ENCODE measurements at regions not wholly inside any gene's neighbourhood (a gene's known extent, or its start where the extent isn't known, plus 50 kb on each side); places are given as distances from the start of the nearest gene placed in this dataset.

DNA sequence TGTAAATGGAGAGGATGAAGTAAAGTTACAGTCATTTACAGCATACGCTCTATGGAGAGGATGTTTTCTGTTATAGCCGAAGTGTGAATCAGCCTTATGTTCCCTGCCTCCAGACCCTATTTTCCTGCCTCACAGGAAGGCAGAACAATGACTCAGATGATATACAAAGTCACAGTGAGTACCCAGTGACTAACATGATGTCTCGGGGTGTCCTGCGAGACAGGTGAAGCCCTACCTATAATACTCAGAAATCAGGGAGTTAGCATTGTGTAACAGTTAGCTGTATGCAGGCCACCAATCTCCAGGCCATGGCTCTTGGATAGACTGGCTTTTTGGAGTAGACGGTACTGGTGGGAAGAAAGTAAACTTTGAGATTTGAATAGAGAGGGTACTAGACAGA is 55.6 kb upstream of the FBXO28 start:
- TF ChIP-seq, protein P1, sequence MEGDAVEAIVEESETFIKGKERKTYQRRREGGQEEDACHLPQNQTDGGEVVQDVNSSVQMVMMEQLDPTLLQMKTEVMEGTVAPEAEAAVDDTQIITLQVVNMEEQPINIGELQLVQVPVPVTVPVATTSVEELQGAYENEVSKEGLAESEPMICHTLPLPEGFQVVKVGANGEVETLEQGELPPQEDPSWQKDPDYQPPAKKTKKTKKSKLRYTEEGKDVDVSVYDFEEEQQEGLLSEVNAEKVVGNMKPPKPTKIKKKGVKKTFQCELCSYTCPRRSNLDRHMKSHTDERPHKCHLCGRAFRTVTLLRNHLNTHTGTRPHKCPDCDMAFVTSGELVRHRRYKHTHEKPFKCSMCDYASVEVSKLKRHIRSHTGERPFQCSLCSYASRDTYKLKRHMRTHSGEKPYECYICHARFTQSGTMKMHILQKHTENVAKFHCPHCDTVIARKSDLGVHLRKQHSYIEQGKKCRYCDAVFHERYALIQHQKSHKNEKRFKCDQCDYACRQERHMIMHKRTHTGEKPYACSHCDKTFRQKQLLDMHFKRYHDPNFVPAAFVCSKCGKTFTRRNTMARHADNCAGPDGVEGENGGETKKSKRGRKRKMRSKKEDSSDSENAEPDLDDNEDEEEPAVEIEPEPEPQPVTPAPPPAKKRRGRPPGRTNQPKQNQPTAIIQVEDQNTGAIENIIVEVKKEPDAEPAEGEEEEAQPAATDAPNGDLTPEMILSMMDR (IDR thresholded peaks at IDR 0.05): no peak
- TF ChIP-seq POLR2A (IDR thresholded peaks at IDR 0.05) (no peak), EP300 (IDR thresholded peaks at IDR 0.05) (no peak)

All from tibial nerve (tissue), 4 donors.